WI38 (cell line): ENCODE measurements at regions not wholly inside any gene's neighbourhood (a gene's known extent, or its start where the extent isn't known, plus 50 kb on each side); places are given as distances from the start of the nearest gene placed in this dataset.

Source experiments
- H3K4me3 ChIP-seq: 2 replicates; pipeline ENCODE4 v1.5.1; 2011; ENCODE audit warnings: low read depth, mild to moderate bottlenecking, control low read depth, low read length
- CTCF ChIP-seq: IDR thresholded peaks from 2 replicates; pipeline ENCODE4 v1.5.1; 2012; ENCODE audit warnings: low read depth, mild to moderate bottlenecking, control low read depth, low read length

DNA sequence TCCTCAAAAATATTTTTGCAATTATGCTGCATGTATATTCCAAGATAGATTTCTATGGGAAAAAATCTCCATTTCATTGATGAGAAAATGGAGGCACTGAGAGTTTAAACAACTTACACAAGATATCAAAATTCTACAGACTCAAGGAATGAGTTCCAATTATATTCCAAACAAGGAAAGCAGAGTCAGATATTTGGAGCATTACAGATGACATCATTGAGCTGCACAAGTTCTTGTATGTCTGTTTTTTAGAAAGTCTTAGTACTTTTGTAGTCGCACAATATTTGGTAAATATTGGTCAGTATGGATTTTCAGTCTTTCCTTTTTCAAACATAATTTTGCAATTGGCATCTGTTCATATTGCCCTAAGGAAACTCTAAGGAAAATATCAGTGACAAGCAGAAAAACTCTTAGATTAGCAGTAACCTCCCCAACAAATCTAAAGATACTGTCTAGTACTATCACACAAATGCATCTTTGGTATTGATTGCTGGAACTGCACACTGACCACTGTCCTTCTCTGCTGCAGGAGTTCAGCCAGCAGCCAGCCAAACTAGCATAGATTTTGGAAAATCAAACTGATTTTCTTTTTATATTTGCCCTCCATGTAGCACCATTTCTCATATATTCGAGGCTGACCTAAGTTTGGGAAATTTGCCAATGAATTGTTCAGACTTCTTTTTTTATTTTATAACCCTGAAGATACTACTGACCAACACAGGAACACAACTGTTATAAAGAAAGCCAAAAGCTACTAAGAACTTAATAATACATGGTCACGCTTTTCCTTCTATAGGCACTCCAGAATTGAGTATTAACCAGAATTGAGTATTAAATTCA lies 51.7 kb upstream of the TBX18 start:
- no peak for TF ChIP-seq CTCF
- no peak overlapping the region for H3K4me3 ChIP-seq
